Kidney glomerular epithelial cell (primary cell): ENCODE measurements at regions not wholly inside any gene's neighbourhood (a gene's known extent, or its start where the extent isn't known, plus 50 kb on each side); places are given as distances from the start of the nearest gene placed in this dataset.
A peak's percentile ranks its signal among the peaks of the same experiment; 100 is the strongest.

Experiments
- DNase-seq: peaks from one replicate; lab custom pipeline; 2025; lab: John Stamatoyannopoulos, UW

DNA sequence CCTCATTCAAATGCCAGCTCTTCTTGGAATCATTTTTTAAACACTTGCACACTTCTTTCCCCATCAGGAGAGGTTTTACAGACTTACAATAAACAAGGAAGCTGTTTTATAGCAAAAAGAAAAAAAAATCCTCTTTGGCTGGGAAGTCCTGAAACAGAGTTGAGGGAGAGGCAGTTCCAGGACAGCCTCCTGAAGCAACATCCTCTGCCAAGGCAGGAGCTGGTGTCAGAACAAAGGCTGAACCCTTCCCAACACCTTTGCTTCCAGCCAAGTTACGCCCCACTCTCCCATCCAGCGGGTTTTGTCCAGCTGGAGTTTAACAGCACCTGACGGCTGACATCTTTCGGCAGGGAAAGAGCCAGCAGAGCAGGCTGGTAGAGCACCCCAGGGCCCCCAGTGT, 287.8 kb downstream of the RRAGC start:
- no peak for DNase-seq

DNA sequence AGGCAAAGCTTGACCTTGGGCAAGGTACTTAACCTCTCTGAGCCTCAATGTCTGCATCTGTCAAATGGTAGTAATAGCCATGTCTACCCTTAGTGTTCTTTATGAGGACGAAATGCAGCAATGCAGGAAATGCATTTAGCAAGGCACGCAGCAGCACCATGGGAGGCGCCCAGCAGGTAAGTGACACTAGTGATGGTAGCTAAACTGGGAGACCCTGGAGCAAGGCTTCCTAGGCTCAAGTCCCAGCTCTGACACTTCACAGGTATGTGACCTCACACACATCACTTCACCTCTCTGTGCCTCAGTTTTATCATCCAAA, 289.0 kb downstream of the RRAGC start:
- no peak for DNase-seq

DNA sequence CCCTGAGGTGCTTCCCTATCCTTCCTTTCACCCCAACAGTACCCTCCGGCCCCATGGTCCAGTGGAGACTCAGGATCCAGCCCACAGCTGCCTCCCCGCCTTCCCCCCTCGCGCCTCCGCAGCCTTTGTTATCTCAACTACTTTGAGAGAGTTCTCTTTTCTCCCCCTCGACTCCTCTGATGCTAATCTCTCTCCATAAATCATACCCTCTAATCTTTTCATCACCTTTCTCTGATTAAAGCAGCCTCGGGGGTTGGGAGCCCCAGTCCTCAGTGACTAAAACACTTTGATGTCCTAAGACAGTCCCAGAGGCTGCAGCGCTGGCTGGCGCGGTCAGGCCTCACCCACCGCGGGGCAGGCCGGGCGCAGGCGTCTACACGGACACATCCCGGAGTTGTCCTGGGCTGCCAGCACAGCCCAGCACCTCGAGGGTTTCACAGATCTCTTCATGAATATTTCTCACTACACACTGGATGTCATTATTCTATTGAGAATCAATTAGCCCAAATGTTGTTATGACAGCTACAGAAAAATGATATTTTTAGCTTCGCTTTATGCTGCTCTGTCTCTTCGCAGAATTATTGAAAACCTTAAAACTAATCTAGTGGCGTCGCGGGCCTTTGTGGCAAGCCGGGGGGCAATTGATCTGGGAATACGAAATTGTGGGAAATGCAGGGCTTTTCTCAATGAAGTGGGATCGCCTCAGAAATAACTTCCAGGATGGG, 289.5 kb downstream of the RRAGC start:
- no peak for DNase-seq

DNA sequence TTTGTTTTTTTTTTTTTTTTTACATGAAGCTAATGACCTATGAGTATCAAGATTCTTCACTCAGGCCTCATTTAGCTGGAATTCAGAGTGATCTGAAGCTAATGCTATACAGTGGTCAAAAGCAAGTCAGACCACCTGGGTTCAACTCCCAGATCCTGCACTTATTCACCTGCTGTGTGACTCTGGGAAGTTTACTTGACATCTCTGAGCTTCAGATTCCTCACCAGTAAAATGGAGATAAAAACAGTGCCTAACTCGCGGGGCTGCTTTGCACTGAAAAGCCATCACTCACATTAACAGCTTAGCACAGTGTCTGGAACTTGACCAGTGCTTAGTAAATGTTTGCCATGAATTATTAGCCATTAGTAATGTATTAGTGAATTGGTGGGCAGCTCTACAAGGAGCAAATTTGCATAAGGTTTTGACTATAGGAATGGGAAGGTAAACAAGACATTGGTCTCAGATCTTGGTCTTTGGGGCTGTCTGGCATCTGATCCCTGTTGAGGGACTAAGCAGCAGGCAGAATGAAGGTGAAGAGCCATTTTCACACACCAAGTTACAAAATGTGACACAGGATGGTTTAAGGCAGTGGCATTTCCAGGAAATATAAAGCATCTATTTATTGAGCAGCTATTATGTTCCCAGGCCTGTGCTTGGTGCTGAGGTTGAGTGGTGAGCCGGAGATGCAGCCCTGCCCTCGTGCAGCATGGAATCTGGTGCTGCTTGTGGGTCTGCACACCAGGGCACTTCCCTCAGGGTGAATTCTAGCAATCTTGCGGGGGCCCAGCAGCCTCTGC, 291.3 kb downstream of the RRAGC start:
- no peak for DNase-seq

DNA sequence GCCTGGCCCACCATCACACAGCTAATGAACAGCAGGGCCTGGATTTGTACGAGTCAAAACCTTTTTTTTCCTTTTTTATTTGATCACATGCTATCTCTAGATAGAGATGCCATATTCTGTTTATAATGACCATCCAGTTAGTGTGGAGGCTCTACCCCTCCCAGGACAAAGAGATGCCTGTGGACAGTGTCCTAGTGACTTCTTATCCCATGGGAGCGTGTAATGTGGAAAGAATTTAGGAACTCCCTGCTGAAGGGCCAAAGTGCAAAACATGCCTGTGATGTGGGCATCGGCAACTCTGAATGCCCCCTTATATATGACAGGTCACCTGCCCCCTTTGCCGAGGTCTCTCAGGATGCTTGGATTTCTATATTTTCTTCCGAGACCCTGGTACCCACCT, 292.2 kb downstream of the RRAGC start:
- DNase-seq = no peak

DNA sequence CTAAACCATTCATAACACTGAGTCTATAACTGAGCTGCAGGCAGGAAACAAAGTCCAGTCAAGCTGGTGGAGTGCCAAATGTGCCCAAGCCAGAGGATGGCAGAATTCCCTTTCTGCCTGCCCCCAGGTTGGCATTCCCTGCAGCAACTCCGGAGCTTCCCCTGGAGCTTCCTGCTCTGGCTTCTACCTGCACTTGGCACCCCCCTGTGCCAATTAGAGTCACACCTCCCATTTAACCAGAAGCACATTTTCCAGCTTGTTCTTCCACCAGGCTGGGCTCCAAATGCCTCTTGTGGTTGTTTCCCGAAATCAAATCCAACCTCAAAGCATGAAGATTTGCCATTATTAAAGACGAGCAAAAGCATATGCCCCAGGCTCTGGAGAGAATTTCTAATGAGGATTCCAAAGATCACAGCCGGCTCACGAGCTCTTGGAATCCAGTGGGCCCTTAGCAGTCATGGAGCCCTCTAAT, 294.5 kb downstream of the RRAGC start:
- no peak for DNase-seq

DNA sequence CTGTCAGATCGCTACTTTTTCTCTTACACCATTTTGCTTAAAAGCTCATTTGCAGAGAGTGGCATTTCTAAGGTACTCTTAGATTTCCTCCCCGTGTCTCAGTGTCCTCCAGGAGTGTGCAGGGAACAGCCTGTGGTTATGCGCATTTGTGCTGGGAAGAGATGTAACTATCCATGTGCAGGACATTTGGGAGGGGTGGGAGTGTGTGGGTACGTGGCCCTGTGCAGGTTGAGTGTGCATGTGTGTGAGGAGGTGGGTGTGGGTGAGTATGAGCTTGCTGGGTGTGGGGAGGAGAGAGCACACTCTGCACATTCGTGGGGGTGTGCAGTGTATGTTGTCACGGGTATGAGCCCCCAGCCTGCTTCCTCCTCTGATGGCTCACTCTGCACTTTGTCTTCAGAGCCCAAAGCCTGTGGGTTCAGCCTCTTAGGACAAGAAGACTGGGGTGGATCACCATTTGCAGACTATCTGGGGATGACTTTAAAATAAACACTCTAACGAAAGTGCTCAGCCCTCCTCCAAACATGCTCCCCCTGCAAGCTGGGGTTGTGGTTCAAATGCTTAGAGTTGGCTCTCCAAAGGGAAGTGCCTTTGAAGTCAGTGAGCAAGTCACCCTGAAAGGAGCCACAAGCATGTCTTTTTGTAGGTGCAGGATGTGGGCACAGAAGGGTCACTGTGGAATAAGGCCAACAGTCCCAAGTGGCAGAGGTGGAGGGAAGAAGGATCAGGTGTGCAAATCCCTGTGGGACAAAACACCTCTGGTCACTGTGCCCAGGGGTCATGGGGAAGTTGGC, 295.4 kb downstream of the RRAGC start:
- DNase-seq = no peak

DNA sequence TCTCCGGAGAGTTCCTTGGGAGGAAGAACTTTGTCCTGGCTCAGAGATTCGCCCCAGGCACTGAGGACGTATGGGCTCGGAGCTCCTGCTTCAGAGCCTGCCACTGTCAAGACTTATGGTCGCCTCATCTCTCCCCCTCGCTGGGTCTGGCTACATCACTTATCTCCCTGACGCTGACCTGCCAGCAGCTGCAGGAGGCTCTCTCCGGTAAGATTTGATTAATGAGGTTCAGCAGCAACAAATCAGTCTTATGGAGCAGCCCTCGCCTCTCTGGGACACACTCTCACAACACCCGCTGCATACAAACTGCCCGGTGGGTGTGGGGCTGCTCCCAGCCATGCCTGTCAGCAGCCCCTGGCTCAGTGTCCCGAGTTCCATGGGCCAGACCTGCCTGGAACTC, 297.8 kb downstream of the RRAGC start:
- DNase-seq = no peak

DNA sequence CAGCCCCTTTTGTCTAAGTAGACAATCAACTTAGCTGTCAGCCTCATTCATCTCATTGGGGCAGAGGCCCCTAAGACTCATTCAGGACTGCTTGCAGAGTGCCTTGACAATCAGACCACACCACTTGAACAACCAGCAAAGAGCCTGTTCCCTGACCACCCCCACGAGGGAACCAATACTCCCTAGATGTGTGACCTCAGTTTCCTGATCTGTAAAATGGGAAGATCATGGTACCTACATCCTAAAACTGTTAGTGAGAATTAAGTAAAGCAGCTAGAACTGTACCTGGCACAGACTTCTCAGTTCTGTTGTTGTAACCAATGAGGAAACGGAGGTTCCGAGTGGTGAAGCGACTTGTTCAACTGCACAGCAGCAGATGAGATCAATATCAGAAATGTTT, 298.5 kb downstream of the RRAGC start:
- DNase-seq = no peak

DNA sequence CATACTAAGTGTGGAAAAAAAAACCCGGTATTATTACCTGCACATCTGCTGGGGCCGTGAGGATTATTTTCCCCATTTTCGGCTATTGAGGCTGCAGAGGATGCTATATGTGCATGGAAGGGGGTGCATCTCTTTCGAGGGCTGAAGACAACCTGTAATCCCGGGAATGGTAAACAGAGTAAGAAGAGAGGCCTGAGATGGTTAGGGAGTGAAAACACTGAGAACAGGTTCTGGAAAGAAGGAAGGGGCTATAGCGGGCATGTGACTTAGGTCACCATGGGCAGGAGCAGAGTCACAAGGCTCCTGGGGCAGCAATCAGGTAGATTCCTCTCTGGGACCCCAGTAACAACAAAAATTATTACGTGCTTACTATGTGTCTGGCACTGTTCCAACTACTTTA, 299.1 kb downstream of the RRAGC start:
- DNase-seq = no peak

DNA sequence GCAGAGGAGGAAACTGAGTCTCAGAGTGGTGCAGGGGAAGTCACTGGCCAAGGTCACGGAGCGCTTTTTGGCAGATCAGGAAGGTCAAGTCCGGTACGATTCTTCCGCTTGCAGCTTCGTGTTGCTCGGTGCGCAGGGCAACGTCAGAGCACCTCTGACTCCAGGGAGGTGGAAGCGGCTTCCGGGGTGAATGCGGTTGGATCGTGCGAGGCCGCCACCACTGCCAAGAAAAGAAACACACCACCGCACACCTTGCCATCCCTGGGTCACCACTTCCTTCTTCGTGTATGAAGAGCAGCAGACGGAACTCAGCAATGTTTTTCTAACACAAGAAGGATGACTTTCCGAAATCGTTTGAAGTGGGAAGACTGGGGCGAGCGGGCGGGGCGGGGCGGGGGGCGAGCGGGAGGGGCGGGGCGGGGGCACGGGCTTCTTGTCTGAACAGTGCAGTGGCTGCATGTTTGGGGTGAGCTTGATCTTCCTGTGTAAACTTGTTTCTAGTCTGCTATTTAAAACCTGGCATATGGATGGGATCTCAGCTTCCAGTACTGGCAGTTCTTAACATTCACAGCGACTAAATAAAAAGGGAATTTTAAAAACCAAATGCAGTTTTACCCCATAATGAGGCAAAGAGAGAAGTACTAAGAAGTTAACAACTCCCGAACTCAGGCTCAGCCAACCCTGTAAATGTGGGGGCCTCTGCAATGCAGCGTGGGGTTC, 300.0 kb downstream of the RRAGC start:
- no peak for DNase-seq

DNA sequence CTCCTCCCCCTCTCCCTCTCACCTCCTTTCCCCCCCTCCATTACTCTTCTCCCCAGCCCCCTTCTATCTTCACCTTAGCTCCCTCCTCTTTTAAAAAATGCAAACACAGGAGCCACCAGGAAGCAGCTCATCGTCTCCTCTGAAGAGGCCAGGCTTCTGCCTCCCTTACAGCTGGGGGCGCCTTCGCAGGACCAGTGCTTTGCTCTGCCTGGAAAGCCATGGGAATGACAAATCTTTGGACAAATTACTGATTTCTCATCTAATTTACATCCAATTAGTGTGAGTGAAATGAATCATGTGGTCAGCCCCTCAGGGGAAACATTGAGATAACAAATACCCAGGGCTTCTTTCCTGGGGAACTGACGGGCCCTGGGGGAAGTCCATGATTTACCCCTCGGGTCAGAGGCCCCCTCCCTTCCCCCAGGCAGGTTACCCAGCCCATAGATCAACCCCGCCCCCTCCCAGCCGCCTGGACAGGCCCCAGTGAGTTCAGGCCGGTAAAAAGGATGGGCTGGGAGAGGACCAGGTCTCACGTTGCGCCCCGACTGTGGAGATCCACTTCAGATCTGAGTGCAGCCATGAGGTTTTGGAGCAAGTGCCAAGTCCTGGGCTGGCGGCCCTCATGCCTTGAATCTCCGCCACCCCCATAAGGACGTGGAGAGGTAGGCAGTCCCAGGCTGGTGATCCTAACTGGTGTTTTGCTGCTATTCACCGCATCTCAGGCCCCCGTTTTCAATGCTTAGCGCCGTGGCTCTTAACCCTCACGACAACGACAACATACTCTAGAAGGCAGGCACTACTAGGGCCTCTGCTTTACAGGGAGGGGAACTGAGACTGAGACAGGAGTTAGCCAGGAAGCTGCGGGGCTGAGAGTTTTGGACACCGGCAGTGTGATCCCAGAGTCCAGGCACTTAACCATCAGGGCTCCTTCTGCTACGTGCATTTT, 300.8 kb downstream of the RRAGC start:
- no peak for DNase-seq

DNA sequence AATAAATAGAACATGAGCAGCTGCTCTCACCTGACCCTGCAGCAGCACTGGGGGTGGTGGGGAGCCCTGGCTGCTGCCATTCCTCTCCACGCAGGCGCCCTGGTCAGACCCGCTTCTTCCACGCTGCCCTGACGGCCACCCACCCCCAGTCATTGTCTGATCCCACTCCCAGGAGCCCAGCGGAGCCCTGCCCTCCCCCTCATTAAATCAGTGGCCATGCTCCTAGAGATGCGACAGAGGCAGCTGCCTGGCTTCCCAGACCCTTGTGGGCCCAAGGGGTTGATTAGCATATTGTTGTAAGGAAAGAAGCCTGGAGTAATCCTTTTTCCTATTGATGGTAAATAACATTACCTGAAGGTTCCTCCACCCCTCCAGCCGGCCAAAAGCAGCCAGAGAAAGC, 301.5 kb downstream of the RRAGC start:
- no peak for DNase-seq

DNA sequence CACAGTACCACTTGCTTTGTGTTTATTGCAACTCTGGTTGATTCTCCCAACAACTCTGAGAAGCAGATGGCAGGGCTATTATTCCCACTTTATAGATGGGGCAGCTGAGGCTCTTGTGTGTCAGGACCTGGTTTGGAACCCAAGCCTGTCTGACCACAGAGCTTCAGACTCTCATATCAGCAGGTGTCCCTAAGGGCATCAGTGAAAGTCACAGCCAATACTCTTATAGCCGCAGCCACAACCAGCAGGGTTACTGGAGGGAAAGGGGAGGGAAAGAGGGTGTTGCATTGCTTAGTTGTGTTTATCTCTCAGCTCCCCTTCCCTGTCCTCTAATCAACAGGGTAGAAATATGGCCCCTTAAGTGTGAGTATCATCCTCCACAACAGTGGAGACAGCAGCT, 304.0 kb downstream of the RRAGC start:
- no peak for DNase-seq

DNA sequence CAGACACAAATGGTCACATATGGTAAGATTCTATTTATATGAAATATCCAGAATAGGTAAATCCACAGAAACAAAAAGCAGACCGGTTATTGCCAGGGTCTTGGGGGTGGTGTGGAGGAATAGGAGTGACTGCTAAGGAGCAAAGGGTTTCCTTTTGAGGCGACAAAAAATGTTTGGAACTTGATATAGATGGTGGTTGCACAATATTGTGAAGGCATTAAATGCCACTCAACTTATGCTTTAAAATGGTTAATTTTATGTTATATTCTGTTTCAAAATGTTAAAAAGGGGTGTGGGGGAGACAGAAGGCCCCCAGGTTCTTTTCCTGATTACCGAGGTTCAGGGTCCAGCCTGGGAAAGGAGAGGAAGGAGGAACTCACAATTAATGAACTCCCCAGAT, 304.4 kb downstream of the RRAGC start:
- DNase-seq = no peak

DNA sequence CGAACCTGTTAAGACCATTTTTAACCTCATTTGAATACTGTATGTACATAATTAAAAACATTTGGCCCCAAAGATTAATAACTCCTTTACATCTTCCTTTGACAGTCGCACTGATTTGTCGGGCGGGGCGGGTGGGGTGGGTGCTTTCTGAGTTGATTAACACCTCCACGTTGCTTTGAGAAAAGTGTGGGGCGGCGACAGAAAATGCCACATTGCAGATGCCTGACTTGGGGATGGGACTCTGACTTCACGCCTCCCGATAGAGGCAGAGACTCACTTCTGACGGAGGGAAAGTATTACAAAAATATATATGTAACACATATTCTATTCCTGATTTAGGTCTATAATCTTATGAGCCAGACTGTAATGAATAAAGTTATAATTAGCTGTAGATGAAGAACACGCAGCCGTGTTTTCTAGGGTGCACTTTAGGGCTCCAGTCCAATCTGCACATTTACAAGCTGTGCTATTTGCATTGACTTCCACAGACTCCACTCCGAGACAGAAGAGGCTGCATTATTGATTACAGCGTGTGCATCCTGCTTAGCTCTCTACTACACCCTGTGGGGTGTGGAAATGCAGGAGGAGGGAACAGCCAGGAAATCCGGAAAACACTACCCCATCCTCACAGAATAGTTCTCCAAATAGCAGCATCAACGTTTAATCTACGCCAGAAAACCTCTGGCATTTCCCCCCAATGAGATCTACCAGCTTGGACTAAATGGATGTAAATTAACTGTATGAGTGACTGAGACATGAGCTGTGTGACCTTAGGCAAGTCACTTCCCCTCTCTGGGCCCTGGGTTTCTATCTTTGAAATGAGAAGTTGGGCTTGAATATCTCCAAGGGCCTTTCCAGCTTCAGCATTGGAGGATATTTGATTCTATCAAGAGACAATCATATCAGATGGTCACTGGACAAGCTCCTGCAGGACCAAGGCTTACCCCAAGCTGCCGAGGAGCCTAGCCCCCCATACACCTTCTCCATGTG, 308.0 kb downstream of the RRAGC start:
- no peak for DNase-seq

DNA sequence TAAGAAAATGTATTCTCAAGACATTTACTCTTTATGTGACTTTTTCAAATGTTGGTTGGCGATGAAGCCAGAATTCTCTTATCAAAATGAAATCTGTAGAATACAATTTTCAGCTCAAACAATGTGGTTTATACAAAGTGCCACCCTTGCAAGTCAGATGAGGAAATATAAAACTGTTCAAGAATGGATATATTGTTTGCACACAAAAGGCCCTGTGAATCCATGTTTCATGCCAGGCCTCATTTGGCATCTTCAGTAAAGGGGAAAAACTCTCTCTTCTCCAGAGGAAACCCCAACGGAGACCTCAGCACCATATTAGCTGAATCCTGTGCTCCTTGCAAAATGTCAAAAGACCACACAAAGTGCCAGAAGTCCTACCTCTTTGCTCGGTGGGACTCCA, 310.4 kb downstream of the RRAGC start:
- DNase-seq = no peak

DNA sequence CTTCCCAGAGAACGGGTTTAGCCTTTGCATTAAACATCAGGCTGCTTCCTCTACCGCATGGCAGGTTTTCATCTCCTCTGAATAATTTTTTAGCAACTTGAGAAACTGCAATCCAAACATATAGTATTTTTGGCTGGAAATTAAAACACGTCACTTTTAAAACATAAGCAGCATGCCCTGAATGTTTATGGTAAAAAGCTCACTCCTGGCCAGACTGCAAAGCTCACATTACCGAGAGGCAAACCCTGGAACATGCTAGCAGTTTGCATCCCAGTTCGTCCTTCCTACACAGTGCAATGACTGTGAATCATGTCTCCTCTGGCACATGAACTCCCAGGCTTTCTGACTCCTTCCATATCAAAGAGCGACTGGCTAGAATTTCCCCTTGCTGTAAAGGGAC, 312.3 kb downstream of the RRAGC start:
- no peak for DNase-seq

DNA sequence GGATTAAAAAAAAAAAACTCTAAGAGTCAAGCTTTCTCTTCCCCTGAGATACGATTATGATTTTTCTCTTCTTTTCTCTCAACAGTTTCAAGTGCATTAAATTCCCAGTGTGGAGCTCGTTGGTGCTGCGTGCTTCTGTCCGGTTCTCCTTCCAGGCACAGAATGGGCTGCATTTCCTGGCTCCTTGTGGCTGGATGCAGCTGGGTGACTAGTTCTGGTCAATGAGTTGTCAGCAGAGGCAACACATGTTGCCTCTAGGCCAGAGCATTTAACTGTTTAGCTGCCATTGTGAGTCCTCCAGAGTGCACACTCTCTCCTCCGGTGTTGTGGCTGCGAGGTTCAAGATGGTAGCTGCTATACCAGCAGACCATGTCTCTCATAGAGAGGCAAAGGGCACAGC, 312.9 kb downstream of the RRAGC start:
- no peak for DNase-seq

DNA sequence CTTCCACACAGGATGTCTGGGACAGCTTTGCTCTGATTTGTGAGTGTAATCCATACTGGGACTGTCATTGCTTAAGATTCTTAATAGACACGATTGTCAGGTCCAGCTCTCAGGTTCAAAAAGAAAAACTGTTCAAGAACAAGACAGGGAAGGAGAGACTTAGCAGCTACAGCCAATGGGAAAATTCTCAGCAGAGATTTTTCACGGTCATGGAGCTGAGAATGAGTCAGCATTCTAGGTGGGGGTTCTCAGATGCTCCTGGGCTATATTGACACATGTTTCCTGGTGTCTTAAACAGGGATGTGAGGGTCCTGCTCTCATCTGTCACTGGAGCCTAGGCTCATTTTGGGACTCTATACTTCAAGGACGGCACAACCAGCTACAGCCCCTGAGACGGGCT, 318.3 kb downstream of the RRAGC start:
- peak; percentile 36 for DNase-seq
